MCF 10A (cell line): ENCODE measurements at regions not wholly inside any gene's neighbourhood (a gene's known extent, or its start where the extent isn't known, plus 50 kb on each side); places are given as distances from the start of the nearest gene placed in this dataset.

Experiments
- BruUV-seq: library from RNA; stranded (reverse); fragments of 400-500 nt; replicated peaks from 2 replicates; lab custom pipeline; 2021; lab: Mats Ljungman, UMichigan
- CTCF ChIA-PET: fragments of 300-600 bp; sonication (Branson Sonifier 250); formaldehyde crosslinking; extraction: SDS; loops from one replicate; lab custom pipeline; 2021; ENCODE audit warnings: antibody characterized with exemption, inconsistent platforms; lab: Yijun Ruan, JAX
- POLR2A ChIA-PET: fragments of 300-600, 350-650 bp; sonication (Branson Sonifier 250); formaldehyde crosslinking; extraction: SDS; loops from one replicate; lab custom pipeline; 2020; ENCODE audit warnings: antibody characterized with exemption, inconsistent platforms; lab: Yijun Ruan, JAX
- DNase-seq: peaks from one replicate; pipeline ENCODE4 v3.0.0-alpha.2; 2018; ENCODE audit not compliant: unreplicated experiment
- H3K27ac Mint-ChIP-seq: one replicate; pipeline ENCODE4 v1.8.0; 2022; ENCODE audit warnings: mild to moderate bottlenecking, low read depth, mixed read lengths; ENCODE audit not compliant: unreplicated experiment
- H3K27me3 Mint-ChIP-seq: one replicate; pipeline ENCODE4 v1.8.0; 2022; ENCODE audit warnings: mixed read lengths; ENCODE audit not compliant: insufficient read depth, unreplicated experiment
- H3K36me3 Mint-ChIP-seq: one replicate; pipeline ENCODE4 v1.8.0; 2022; ENCODE audit warnings: mild to moderate bottlenecking, moderate library complexity, mixed read lengths; ENCODE audit not compliant: insufficient read depth, unreplicated experiment
- H3K4me1 Mint-ChIP-seq: one replicate; pipeline ENCODE4 v1.8.0; 2022; ENCODE audit warnings: mixed read lengths; ENCODE audit not compliant: insufficient read depth, unreplicated experiment
- H3K4me3 Mint-ChIP-seq: one replicate; pipeline ENCODE4 v1.8.0; 2022; ENCODE audit warnings: mild to moderate bottlenecking, moderate library complexity, mixed read lengths; ENCODE audit not compliant: unreplicated experiment
- H3K9me3 Mint-ChIP-seq: one replicate; pipeline ENCODE4 v1.8.0; 2022; ENCODE audit warnings: mixed read lengths; ENCODE audit not compliant: unreplicated experiment
- intact Hi-C: fragments of 100-400 bp; cut with micrococcal nuclease; formaldehyde crosslinking; loops from 2 replicates; pipeline ENCODE4 v1.14.1; 2022
- TF ChIP-seq, protein P1 (sequence below): fragments of 200-600 bp; IDR thresholded peaks from one replicate; pipeline ENCODE4 v1.8.0; 2022; ENCODE audit warnings: antibody characterized with exemption, mild to moderate bottlenecking; ENCODE audit not compliant: unreplicated experiment

DNA sequence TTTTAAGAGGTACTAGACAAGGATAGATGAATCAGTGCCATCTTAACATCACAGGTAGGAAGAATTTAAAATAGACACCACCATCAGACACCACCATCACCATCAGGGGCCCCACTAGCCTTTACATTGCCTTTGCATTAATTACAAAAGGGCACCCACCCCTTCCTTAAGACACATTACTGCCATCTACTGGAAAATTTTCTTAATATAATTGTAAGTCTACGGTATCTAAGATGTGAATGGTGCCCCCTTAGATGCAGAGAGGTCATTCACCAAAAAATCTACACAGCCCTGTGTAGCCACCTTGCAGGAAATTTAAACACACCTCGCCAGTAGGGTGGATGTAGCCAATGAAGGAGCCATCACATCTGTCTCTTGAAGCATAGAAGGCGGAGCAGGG is 184.1 kb downstream of the MID1IP1 start:
- peak; percentile 18 for DNase-seq
- H3K4me3 Mint-ChIP-seq, result no peak overlapping the region
- H3K9me3 Mint-ChIP-seq, result no peaks in the 10 kb centered on the region
- no peak overlapping the region for H3K27ac Mint-ChIP-seq
- H3K4me1 Mint-ChIP-seq, result no peaks in the 10 kb centered on the region
- H3K36me3 Mint-ChIP-seq, result no peaks in the 10 kb centered on the region
- intact Hi-C loops, result loop anchor here (1.0 to 5.0 kb wide), 6 partner anchors 167 to 323 kb away; partner anchors contain the start of gene MID1IP1
- ChIA-PET POLR2A (no interaction called here), CTCF (interaction anchor here (1.0 kb wide), 1 partner anchor 14 kb away, joined by 3 read pairs; no protein-coding TSS in a partner anchor)
- TF ChIP-seq, protein P1, sequence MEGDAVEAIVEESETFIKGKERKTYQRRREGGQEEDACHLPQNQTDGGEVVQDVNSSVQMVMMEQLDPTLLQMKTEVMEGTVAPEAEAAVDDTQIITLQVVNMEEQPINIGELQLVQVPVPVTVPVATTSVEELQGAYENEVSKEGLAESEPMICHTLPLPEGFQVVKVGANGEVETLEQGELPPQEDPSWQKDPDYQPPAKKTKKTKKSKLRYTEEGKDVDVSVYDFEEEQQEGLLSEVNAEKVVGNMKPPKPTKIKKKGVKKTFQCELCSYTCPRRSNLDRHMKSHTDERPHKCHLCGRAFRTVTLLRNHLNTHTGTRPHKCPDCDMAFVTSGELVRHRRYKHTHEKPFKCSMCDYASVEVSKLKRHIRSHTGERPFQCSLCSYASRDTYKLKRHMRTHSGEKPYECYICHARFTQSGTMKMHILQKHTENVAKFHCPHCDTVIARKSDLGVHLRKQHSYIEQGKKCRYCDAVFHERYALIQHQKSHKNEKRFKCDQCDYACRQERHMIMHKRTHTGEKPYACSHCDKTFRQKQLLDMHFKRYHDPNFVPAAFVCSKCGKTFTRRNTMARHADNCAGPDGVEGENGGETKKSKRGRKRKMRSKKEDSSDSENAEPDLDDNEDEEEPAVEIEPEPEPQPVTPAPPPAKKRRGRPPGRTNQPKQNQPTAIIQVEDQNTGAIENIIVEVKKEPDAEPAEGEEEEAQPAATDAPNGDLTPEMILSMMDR, result no peak
- BruUV-seq, result no TSS peak
- peaks cover 55% of the 10 kb centered on the region for H3K27me3 Mint-ChIP-seq

DNA sequence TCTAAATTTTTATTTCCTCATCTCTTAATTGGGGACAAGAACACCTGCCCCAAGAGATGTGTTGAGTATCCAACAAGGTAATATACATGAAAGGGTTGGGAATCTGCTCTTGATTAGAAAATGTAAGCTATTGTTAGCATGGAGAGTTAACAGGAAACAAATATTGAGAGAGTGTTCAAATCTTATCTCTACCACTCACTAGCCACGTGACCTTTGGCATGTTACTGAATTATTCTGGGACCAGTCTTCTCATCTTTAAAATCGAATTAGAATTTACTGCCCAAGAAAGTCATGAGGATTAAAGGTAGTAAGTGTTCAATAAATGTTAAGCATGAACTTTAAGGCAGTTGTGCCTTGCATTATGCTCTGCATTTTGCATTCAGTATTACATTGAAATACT is 184.7 kb downstream of the MID1IP1 start:
- H3K4me1 Mint-ChIP-seq, result no peaks in the 10 kb centered on the region
- intact Hi-C loops, result loop anchor here (1.0 to 5.0 kb wide), 6 partner anchors 166 to 324 kb away; partner anchors contain the start of gene MID1IP1
- no peak overlapping the region for H3K4me3 Mint-ChIP-seq
- H3K27ac Mint-ChIP-seq, result no peak overlapping the region
- peaks cover 55% of the 10 kb centered on the region for H3K27me3 Mint-ChIP-seq
- TF ChIP-seq, protein P1, result no peak
- BruUV-seq, result no TSS peak
- no peaks in the 10 kb centered on the region for H3K9me3 Mint-ChIP-seq
- CTCF ChIA-PET, result interaction anchor here (0.8 to 1.0 kb wide), 2 partner anchors 13 to 180 kb away, joined by 3 read pairs; no protein-coding TSS in a partner anchor
- POLR2A ChIA-PET, result no interaction called here
- H3K36me3 Mint-ChIP-seq, result no peaks in the 10 kb centered on the region
- no peak for DNase-seq

GRCh38 chrX:38986586-38986985 is 185.3 kb downstream of the MID1IP1 start:
- intact Hi-C loops, result loop anchor here (5.0 kb wide), 3 partner anchors 166 to 324 kb away; no protein-coding TSS in a partner anchor
- Mint-ChIP-seq H3K27ac (no peak overlapping the region), H3K9me3 (no peaks in the 10 kb centered on the region), H3K4me3 (no peak overlapping the region), H3K4me1 (no peaks in the 10 kb centered on the region), H3K27me3 (peaks cover 54% of the 10 kb centered on the region), H3K36me3 (no peaks in the 10 kb centered on the region)
- ChIA-PET POLR2A (no interaction called here), CTCF (interaction anchor here (0.6 to 1.1 kb wide), 4 partner anchors 151 to 828 kb away, joined by 3 to 6 read pairs (median 3); no protein-coding TSS in a partner anchor)
- BruUV-seq, result no TSS peak
- no peak for DNase-seq
- TF ChIP-seq, protein P1, result no peak

- ChIA-PET POLR2A (no interaction called here), CTCF (interaction anchor here (0.8 to 1.1 kb wide), 3 partner anchors 150 to 323 kb away, joined by 3 to 6 read pairs (median 3); no protein-coding TSS in a partner anchor)
- Mint-ChIP-seq H3K27ac (no peak overlapping the region), H3K4me3 (no peak overlapping the region), H3K27me3 (peaks cover 54% of the 10 kb centered on the region), H3K36me3 (no peaks in the 10 kb centered on the region), H3K4me1 (no peaks in the 10 kb centered on the region), H3K9me3 (no peaks in the 10 kb centered on the region)
- TF ChIP-seq, protein P1, result no peak
- DNase-seq, result no peak
- BruUV-seq, result no TSS peak
- intact Hi-C loops, result loop anchor here (5.0 kb wide), 3 partner anchors 165 to 325 kb away; no protein-coding TSS in a partner anchor
Measured at GRCh38 chrX:38987198-38987651, 186.0 kb downstream of the MID1IP1 start.
